Body of pancreas (tissue), 4 donors: ENCODE measurements at regions not wholly inside any gene's neighbourhood (a gene's known extent, or its start where the extent isn't known, plus 50 kb on each side); places are given as distances from the start of the nearest gene placed in this dataset.

Source experiments
- CTCF ChIP-seq, 7 experiments: fragments of 450-650 bp in 4 of 7; fragments of 200-600 bp in 3 of 7; sonication (generic) in 3 of 7; IDR thresholded peaks; one replicate each; pipeline ENCODE4 v1.5.1; 2016 to 2019; ENCODE audit warnings: antibody characterized with exemption in 7 of 7
- POLR2A ChIP-seq, 3 donors: fragments of 450-650 bp; IDR thresholded peaks; one replicate each; pipeline ENCODE4 v1.6.1; 2016; ENCODE audit warnings: antibody characterized with exemption in 3 of 3, mild to moderate bottlenecking in 2 of 3

GRCh38 chr2:139828011-139828410, 1047.8 kb upstream of the NXPH2 start:
- no peak for TF ChIP-seq CTCF (IDR thresholded peaks at IDR 0.05)
- TF ChIP-seq POLR2A (IDR thresholded peaks at IDR 0.05) = no peak
